Activated CD4-positive, alpha-beta T cell treated with anti-CD3 and anti-CD28 coated beads, Interleukin-2, Interleukin-4, amounts not matched to agents 100 ng/mL and 50 ng/mL, durations not matched to agents 16 hours and 8 hours (primary cell): ENCODE measurements at regions not wholly inside any gene's neighbourhood (a gene's known extent, or its start where the extent isn't known, plus 50 kb on each side); places are given as distances from the start of the nearest gene placed in this dataset.

Experiments
- DNase-seq: peaks from one replicate; pipeline ENCODE4 v3.0.0-alpha.2; 2020; ENCODE audit warnings: low spot score

GRCh38 chr4:180717451-180718033 is 1525.7 kb upstream of the TENM3 start:
- DNase-seq: no peak

- DNase-seq: no peak
These were observed 1521.8 kb upstream of the TENM3 start for GRCh38 chr4:180721356-180721755.

- DNase-seq: no peak
These were observed 1516.6 kb upstream of the TENM3 start for GRCh38 chr4:180726611-180727010.

GRCh38 chr4:180727478-180727877 is 1515.7 kb upstream of the TENM3 start:
- no peak for DNase-seq

GRCh38 chr4:180734753-180735432 is 1508.3 kb upstream of the TENM3 start:
- DNase-seq: no peak

DNA sequence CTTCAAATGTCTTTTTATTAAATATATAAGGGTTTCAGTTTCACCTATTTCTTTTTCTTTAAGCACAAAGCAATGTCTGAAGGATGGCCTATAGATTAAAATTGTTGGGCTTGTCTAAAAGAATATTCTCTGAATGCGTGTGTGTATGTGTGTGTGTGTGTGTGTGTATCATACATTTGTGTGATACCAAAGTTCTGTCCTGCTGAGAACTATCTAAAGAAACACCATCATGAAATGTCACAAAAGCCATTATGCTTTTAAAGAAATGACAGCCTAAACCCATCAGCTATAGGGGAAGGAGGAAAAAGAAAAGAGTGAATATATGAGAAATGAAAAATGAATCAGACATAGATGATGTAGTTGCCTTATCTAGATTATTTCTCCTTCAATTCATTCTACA is 1501.5 kb upstream of the TENM3 start:
- no peak for DNase-seq

GRCh38 chr4:180745019-180745418 is 1498.2 kb upstream of the TENM3 start:
- no peak for DNase-seq

DNA sequence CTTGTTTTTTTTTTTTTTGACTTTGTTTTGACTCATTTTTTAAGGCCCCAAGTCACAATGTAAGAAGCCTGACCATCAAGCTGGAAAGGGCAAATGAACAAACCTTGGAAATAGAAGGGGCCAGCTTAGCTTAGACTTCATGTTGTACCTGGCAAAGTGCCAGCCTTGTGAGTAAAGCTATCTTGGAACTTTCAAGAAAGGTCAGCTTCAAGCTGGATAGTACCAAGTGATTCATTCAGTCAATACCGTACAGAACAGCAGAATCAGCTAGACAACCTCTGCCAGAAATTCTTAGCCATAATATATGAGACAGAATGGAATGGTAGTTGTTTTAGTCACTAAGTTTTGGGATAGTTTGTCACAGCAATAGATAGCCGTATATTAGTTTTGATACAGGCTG is 1492.2 kb upstream of the TENM3 start:
- DNase-seq: no peak

DNA sequence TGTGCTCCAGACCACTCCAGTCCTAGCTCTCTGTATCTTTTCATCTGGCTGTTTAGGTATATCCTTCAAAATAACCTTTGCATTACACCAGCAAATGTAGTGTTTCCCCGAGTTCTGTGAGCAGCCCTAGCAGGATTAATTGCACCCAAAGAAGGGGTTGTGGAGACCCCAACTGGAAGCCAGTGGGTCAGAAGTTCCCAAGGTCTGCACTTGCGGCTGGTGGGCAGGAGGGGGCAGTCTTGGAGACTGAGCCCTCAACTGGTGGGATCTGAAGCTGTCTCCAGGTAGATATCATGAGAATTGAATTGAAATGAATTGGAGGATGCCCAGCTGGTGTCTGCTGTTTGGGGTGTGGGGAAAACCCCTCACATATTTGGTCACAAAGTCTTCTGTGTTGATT is 1485.3 kb upstream of the TENM3 start:
- DNase-seq: no peak

DNA sequence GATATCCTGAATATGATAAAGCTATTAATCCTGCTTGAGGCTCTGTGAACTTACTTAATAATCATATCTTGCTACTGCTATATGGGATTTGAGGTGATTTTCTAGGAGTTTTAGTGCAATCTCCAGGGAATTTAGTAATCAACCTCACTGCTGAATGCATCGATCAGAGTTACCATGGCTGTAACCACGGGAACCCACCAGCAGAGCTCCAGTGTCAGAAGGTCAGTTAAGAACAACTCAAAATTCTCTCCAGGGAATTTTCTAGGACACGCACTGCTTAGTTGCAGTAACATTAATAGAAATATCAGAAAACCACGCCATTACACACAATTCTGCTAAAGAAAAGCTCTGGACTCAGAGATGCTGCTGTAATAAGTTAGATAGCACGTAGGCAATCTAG is 1477.2 kb upstream of the TENM3 start:
- DNase-seq: no peak

- no peak for DNase-seq
These were observed 1476.1 kb upstream of the TENM3 start for GRCh38 chr4:180766944-180767729.

GRCh38 chr4:180768610-180769009 is 1474.6 kb upstream of the TENM3 start:
- no peak for DNase-seq

DNA sequence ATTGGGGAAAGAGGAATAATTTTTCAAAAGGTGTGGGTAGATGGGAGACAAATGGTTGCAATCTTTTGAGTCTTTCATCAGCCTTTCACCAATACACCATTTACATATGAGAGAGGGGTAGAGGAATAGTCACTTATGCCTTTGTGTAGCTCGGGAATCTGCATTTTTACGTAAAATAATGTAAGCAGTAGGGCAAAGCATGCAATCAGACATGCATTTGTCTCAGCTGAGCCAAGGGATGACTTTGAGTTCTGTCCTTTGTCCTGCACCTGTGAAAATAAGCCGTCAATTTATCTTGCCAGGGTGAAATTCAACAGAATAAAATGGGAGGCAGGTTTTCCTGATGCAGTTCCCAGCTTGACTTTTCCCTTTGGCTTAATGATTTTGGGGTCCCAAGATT is 1473.4 kb upstream of the TENM3 start:
- DNase-seq: no peak

DNA sequence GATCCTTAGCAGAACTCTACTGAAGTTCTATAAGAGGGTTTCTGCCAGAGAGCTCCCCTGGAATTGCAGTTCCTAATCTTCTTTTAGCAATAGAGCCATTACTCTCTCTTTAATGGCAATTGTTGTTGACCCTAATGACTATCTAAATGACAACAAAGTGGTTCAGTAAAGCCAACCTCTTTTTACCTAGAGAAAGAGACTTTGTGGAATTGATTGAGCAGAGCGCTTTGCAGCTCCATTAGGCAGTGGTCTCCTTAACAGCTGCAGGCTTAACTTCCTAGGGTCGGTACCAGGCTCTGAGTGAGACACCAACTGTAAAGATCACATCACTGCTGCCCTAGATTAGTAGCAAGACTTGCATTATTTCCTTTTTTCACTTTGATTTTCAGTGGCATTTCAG is 1472.9 kb upstream of the TENM3 start:
- DNase-seq: no peak

- no peak for DNase-seq
These were observed 1458.3 kb upstream of the TENM3 start for GRCh38 chr4:180784940-180785339.

- DNase-seq: no peak
These were observed 1454.5 kb upstream of the TENM3 start for GRCh38 chr4:180788729-180789128.

DNA sequence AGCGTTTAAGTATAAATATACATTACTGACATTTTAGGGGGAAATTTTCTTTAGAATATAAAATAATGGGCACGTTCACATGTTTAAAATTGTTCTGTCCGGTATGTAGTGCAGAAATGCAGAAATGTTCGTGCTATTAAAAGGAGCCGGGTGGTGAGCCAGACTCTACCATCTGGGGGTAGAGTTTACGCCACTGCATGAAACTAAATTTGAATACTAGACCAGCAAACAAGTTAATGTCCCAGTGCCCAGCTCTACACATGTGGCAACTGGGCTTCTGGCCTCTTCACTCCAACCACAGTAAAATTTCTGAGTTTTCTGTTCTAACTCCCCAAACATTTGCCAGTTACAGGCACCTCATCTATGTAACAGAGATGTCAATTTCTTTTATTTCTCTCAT is 1453.3 kb upstream of the TENM3 start:
- no peak for DNase-seq

- no peak for DNase-seq
These were observed 1452.7 kb upstream of the TENM3 start for GRCh38 chr4:180790471-180790870.

DNA sequence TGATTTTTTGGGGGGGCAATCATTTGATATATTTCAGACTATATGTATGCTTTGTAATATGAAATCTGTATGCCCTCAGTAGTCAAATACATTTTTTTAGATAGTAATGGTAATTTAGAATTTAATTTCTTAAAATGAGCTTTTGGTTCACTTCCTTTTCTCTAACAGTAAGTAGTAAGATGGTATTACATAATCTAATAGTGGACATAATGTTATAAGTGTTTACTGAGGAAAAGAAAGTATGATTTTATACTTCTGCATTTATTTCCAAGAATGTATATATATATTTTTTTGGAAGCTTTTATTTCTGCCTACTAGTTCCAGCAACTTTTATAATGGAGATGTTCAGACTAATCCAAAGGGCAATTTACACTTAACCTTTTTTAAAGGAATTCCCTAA is 1450.7 kb upstream of the TENM3 start:
- no peak for DNase-seq

DNA sequence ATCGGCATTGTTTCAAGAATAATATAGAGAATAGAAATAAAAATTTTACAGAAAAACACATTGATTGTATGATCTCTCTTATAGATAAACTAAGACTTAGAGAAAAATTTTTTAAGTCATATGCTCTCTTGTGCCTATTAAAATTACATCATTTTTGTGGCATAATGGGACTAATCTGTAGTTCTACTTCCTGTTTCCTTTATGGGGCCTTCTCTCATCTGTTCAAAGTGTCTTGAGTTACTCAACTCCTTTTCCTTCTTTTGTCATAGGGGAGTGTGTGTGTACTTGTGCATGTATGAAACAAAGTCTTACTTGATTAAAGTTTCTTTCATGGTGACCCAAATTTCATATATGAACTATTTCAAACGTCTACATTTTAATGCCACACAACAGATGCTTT is 1448.9 kb upstream of the TENM3 start:
- no peak for DNase-seq

DNA sequence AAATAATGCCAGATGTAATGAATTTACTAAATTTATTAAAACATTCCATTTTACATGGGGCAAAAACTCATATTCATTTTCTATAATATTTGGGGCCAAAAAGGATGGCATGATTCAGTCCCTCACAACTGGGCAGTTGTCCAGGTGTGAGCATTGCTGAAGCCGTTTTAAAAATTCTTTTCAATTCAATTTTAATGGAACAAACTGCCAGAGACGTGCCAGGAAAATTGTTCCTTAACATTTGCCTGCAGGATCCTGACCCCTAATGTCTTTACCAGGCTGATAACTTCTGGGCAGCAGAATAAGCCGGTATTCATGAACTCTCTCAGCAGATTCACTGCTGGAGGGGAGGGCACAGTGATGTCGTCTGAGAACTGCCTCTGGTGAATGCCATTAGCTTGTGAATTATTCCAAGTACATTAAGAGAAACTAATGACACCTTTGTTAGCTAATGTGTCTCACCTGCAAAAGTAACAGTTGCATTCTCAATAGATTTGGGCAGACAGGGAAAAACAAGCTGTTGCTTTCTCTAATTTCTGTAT is 1445.1 kb upstream of the TENM3 start:
- DNase-seq: no peak

- no peak for DNase-seq
These were observed 1443.4 kb upstream of the TENM3 start for GRCh38 chr4:180799798-180800197.

DNA sequence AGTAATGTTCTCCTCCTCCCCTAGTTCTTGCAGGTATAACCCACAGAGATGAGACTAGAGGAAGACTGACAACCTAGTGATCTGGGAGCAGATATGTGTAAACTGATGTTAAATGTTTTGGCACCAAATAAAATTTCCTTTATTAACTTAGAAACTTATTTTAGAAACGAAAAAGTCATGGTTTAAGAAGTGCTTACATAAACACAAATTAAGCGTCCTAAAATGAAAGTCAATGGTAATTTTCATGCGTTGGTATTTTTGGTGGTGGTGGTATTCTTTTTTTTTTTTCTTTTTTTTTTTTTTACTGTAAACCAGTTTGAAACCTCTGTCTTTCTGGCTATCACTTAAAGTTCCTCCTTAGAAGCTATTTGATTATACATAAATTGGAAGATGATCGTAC is 1438.1 kb upstream of the TENM3 start:
- DNase-seq: no peak
